A549 (cell line): ENCODE measurements at regions not wholly inside any gene's neighbourhood (a gene's known extent, or its start where the extent isn't known, plus 50 kb on each side); places are given as distances from the start of the nearest gene placed in this dataset.

Experiments
- ATAC-seq, 2 experiments: fragments of 200-7000 bp in 1 of 2; fragments of >200 bp in 1 of 2; cut with Nextera tagmentation in 1 of 2; cut with Tn5 transposase in 1 of 2; 3 replicates each; pipeline versions ENCODE4 v1.8.0 to v1.9.1; 2018 to 2020; ENCODE audit warnings: mild to moderate bottlenecking in 1 of 2, moderate library complexity in 1 of 2
- CTCF ChIA-PET: fragments of 300-600 bp; sonication (Branson Sonifier 250); formaldehyde crosslinking; extraction: SDS; loops from one replicate; lab custom pipeline; 2021; ENCODE audit warnings: antibody characterized with exemption, inconsistent platforms; lab: Yijun Ruan, JAX
- POLR2A ChIA-PET: fragments of 350-600 bp; formaldehyde crosslinking; extraction: SDS; loops from one replicate; lab custom pipeline; 2021; ENCODE audit warnings: antibody characterized with exemption, inconsistent platforms; lab: Yijun Ruan, JAX
- DNase-seq, 2 experiments: peaks; one replicate each; pipeline versions ENCODE4 v3.0.0 to v3.0.0-alpha.2; 2011 to 2016; ENCODE audit warnings: low read depth in 1 of 2, low spot score in 1 of 2
- FAIRE-seq: peaks from 2 replicates; lab custom pipeline; 2011; peaks lifted over from hg19 to GRCh38; lab: Jason Lieb, UNC
- H3K27ac ChIP-seq, 2 experiments: fragments of >200 bp; sonication (Bioruptor Twin); formaldehyde crosslinking; 3 replicates each; pipeline ENCODE4 v1.5.1; 2016 to 2017
- H3K4me1 ChIP-seq: fragments of >200 bp; sonication (Bioruptor Twin); formaldehyde crosslinking; 3 replicates; pipeline ENCODE4 v1.6.1; 2016
- H3K4me2 ChIP-seq: fragments of >200 bp; sonication (Bioruptor Twin); formaldehyde crosslinking; 3 replicates; pipeline ENCODE4 v1.6.1; 2016
- H3K4me3 ChIP-seq: fragments of >200 bp; sonication (Bioruptor Twin); formaldehyde crosslinking; 3 replicates; pipeline ENCODE4 v1.5.1; 2016
- H3K9me3 ChIP-seq: fragments of >200 bp; sonication (Bioruptor Twin); formaldehyde crosslinking; 3 replicates; pipeline ENCODE4 v1.6.1; 2016
- CEBPB ChIP-seq, 2 experiments: fragments of >200 bp in 1 of 2; sonication (Bioruptor Twin) in 1 of 2; formaldehyde crosslinking in 1 of 2; IDR thresholded peaks; 2 replicates each; pipeline ENCODE4 v1.6.1; 2012 to 2016
- CHD2 ChIP-seq: fragments of 150-350 bp; IDR thresholded peaks from 2 replicates; pipeline ENCODE4 v1.6.1; 2014; ENCODE audit warnings: low read length; ENCODE audit not compliant: partially characterized antibody
- E2F6 ChIP-seq: IDR thresholded peaks from 2 replicates; pipeline ENCODE4 v1.6.1; 2012; ENCODE audit warnings: low read depth, borderline replicate concordance
- EHF ChIP-seq: fragments of 250-450 bp; sonication (Bioruptor Pico); IDR thresholded peaks from 2 replicates; pipeline ENCODE4 v1.5.0; 2020; ENCODE audit warnings: mild to moderate bottlenecking
- ELK1 ChIP-seq: fragments of 150-350 bp; IDR thresholded peaks from 2 replicates; pipeline ENCODE4 v1.6.1; 2014; ENCODE audit warnings: low read depth, mild to moderate bottlenecking, low read length
- FOXS1 ChIP-seq: fragments of 250-450 bp; sonication (Bioruptor Pico); IDR thresholded peaks from 2 replicates; pipeline ENCODE4 v1.5.0; 2020; ENCODE audit warnings: mild to moderate bottlenecking, moderate library complexity
- GATA3 ChIP-seq: IDR thresholded peaks from 2 replicates; pipeline ENCODE4 v1.6.1; 2012; ENCODE audit warnings: borderline replicate concordance
- HDAC2 ChIP-seq: fragments of 200-600 bp; sonication (generic); IDR thresholded peaks from 2 replicates; pipeline ENCODE4 v1.6.1; 2016
- HOXA7 ChIP-seq: fragments of 250-450 bp; sonication (Bioruptor Pico); IDR thresholded peaks from 2 replicates; pipeline ENCODE4 v1.5.0; 2020; ENCODE audit warnings: mild to moderate bottlenecking, moderate library complexity
- HOXB13 ChIP-seq: fragments of 250-450 bp; sonication (Bioruptor Pico); IDR thresholded peaks from 2 replicates; pipeline ENCODE4 v1.5.0; 2020; ENCODE audit warnings: low read depth, mild to moderate bottlenecking, moderate library complexity
- HOXB5 ChIP-seq: fragments of 250-450 bp; sonication (Bioruptor Pico); IDR thresholded peaks from 2 replicates; pipeline ENCODE4 v1.5.0; 2020; ENCODE audit warnings: mild to moderate bottlenecking, moderate library complexity
- JUNB ChIP-seq: fragments of >200 bp; sonication (Bioruptor Twin); formaldehyde crosslinking; IDR thresholded peaks from 2 replicates; pipeline ENCODE4 v1.6.1; 2016
- KDM1A ChIP-seq: fragments of 200-600 bp; sonication (generic); IDR thresholded peaks from 2 replicates; pipeline ENCODE4 v1.6.1; 2016; ENCODE audit warnings: low read depth, mild to moderate bottlenecking
- MAFK ChIP-seq: fragments of 450-650 bp; IDR thresholded peaks from 2 replicates; pipeline ENCODE4 v1.6.1; 2014; ENCODE audit not compliant: partially characterized antibody
- MAX ChIP-seq: IDR thresholded peaks from 2 replicates; pipeline ENCODE4 v1.6.1; 2012
- NR3C1 ChIP-seq: fragments of >200 bp; sonication (Bioruptor Twin); formaldehyde crosslinking; IDR thresholded peaks from 3 replicates; pipeline ENCODE4 v1.6.1; 2017
- PHF8 ChIP-seq: fragments of 200-600 bp; sonication (generic); IDR thresholded peaks from 2 replicates; pipeline ENCODE4 v1.6.1; 2016; ENCODE audit warnings: low read depth, mild to moderate bottlenecking, antibody characterized with exemption, moderate library complexity, borderline replicate concordance
- POLR2A ChIP-seq: IDR thresholded peaks from 2 replicates; pipeline ENCODE4 v1.6.1; 2012; ENCODE audit warnings: mild to moderate bottlenecking, low read length
- RARB ChIP-seq: fragments of 250-450 bp; sonication (Bioruptor Pico); IDR thresholded peaks from 2 replicates; pipeline ENCODE4 v1.8.0; 2021; ENCODE audit warnings: mild to moderate bottlenecking, moderate library complexity
- RCOR1 ChIP-seq: fragments of 150-350 bp; IDR thresholded peaks from 2 replicates; pipeline ENCODE4 v1.6.1; 2014; ENCODE audit warnings: antibody characterized with exemption, low read length, low read depth
- REST ChIP-seq: fragments of 200-600 bp; sonication (generic); IDR thresholded peaks from 2 replicates; pipeline ENCODE4 v1.6.1; 2016; ENCODE audit warnings: antibody characterized with exemption, mild to moderate bottlenecking, moderate library complexity
- TFCP2L1 ChIP-seq: fragments of 250-450 bp; sonication (Bioruptor Pico); IDR thresholded peaks from 2 replicates; pipeline ENCODE4 v1.5.0; 2021; ENCODE audit warnings: mild to moderate bottlenecking
- TP53 ChIP-seq: fragments of 250-450 bp; sonication (Bioruptor Pico); IDR thresholded peaks from 2 replicates; pipeline ENCODE4 v1.5.0; 2021; ENCODE audit warnings: mild to moderate bottlenecking, moderate library complexity
- ZC3H11A ChIP-seq: fragments of 450-650 bp; IDR thresholded peaks from 2 replicates; pipeline ENCODE4 v1.6.1; 2014; ENCODE audit warnings: antibody characterized with exemption, mild to moderate bottlenecking
- ZFP36 ChIP-seq: fragments of 450-650 bp; IDR thresholded peaks from 2 replicates; pipeline ENCODE4 v1.6.1; 2014; ENCODE audit warnings: borderline replicate concordance; ENCODE audit not compliant: partially characterized antibody
- ZNF302 ChIP-seq: fragments of 250-450 bp; sonication (Bioruptor Pico); IDR thresholded peaks from 2 replicates; pipeline ENCODE4 v1.9.0; 2021; ENCODE audit warnings: inconsistent platforms, mild to moderate bottlenecking, moderate library complexity
- WGBS: methylation state at CpG from one replicate; pipeline ENCODE4 v1.1.6; 2017; ENCODE audit errors: missing lambda C conversion rate; 5-methylcytosine and 5-hydroxymethylcytosine counted together

GRCh38 chr2:129911363-129912065, 68.0 kb upstream of the RAB6C start:
- 44% methylated on average over 8 of the region's 17 CpGs for WGBS

GRCh38 chr2:129912066-129912820, 67.2 kb upstream of the RAB6C start:
- Histone ChIP-seq H3K27ac (no peak overlapping the region), H3K4me2 (no peak overlapping the region), H3K4me1 (no peaks in the 10 kb centered on the region), H3K9me3 (no peaks in the 10 kb centered on the region), H3K4me3 (no peak overlapping the region)
- no peak for FAIRE-seq
- 77% methylated on average over 20 of the region's 24 CpGs for WGBS
- no peak for ATAC-seq
- DNase-seq = no peak
- POLR2A ChIA-PET = no interaction called here
- CTCF ChIA-PET = no interaction called here
- no peak for TF ChIP-seq CHD2
- TF ChIP-seq ZFP36 = no peak
- no peak for TF ChIP-seq MAX
- TF ChIP-seq ZC3H11A = no peak
- no peak for TF ChIP-seq REST
- no peak for TF ChIP-seq PHF8
- no peak for TF ChIP-seq HOXB5
- no peak for TF ChIP-seq ELK1
- TF ChIP-seq HOXB13 (CRISPR knock-in tag) = no peak

More at GRCh38 chr2:129911363-129912065, 68.0 kb upstream of the RAB6C start:
- POLR2A ChIA-PET = no interaction called here
- H3K9me3 ChIP-seq = no peaks in the 10 kb centered on the region
- no peak overlapping the region for H3K4me2 ChIP-seq
- no peaks in the 10 kb centered on the region for H3K4me1 ChIP-seq
- TF ChIP-seq RCOR1 (no peak), ZFP36 (no peak), KDM1A (no peak), HOXA7 (CRISPR knock-in tag) (no peak), E2F6 (no peak), ZNF302 (no peak), CEBPB (IDR thresholded peaks at IDR 0.05) (no peak), CHD2 (no peak), JUNB (no peak), MAFK (no peak), TP53 (CRISPR knock-in tag) (no peak), TFCP2L1 (CRISPR knock-in tag) (no peak), POLR2A (no peak), EHF (CRISPR knock-in tag) (no peak), FOXS1 (no peak), GATA3 (no peak), NR3C1 (no peak), REST (no peak), RARB (CRISPR knock-in tag) (no peak), HDAC2 (no peak)
- TF ChIP-seq, all 56 proteins: peak for 0
- H3K27ac ChIP-seq = no peak overlapping the region
- no peak for ATAC-seq
- H3K4me3 ChIP-seq = no peak overlapping the region
- no peak for DNase-seq
- FAIRE-seq = no peak
- CTCF ChIA-PET = no interaction called here
